ENCODE measurements at regions not wholly inside any gene's neighbourhood (a gene's known extent, or its start where the extent isn't known, plus 50 kb on each side); places are given as distances from the start of the nearest gene placed in this dataset.
A peak's percentile ranks its signal among the peaks of the same experiment; 100 is the strongest.

DNA sequence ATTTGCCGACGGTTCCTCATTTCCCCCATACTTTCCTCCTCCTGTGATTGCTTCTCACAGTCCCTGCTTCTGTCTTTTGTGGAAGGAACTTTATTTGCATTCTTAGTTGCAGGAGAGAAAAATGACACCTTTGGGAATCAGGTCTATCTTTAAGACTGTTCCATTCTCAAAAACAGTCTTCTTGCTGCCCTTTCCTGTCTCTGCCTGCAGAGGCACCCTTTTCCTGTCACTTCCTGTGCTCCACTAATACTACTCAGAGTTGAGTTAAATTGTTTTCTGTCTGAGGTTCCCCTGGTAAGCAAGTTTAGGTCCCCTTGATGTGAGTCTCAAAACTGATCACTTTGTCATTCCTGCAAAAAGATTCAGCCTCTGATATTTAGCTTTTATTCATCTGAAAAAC lies 208.8 kb upstream of the CLNK start:
- TF ChIP-seq, protein P1, sequence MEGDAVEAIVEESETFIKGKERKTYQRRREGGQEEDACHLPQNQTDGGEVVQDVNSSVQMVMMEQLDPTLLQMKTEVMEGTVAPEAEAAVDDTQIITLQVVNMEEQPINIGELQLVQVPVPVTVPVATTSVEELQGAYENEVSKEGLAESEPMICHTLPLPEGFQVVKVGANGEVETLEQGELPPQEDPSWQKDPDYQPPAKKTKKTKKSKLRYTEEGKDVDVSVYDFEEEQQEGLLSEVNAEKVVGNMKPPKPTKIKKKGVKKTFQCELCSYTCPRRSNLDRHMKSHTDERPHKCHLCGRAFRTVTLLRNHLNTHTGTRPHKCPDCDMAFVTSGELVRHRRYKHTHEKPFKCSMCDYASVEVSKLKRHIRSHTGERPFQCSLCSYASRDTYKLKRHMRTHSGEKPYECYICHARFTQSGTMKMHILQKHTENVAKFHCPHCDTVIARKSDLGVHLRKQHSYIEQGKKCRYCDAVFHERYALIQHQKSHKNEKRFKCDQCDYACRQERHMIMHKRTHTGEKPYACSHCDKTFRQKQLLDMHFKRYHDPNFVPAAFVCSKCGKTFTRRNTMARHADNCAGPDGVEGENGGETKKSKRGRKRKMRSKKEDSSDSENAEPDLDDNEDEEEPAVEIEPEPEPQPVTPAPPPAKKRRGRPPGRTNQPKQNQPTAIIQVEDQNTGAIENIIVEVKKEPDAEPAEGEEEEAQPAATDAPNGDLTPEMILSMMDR (IDR thresholded peaks at IDR 0.05; ENCODE audit: low read length), result peak; percentile 10; the same call in 1 of the 2 replicates
- no peak for TF ChIP-seq EZH2 (IDR thresholded peaks at IDR 0.05; ENCODE audit: borderline replicate concordance, low read length)

All from OCI-LY1 (cell line).